Left lung (tissue), 4 donors: ENCODE measurements at regions not wholly inside any gene's neighbourhood (a gene's known extent, or its start where the extent isn't known, plus 50 kb on each side); places are given as distances from the start of the nearest gene placed in this dataset.
A peak's percentile ranks its signal among the peaks of the same experiment; 100 is the strongest.

Source experiments
- ATAC-seq: fragments of 200-7000 bp; cut with Tn5 transposase; one replicate; pipeline ENCODE4 v1.9.1; 2020; ENCODE audit warnings: moderate library complexity
- DNase-seq, 4 donors: peaks; one replicate each; pipeline ENCODE4 v3.0.0-alpha.2; 2013 to 2020
- H3K27ac ChIP-seq, 2 donors: fragments of 200-600 bp; sonication (generic) in 1 of 2; one replicate each; pipeline versions ENCODE4 v1.5.0 to v1.8.0; 2020 to 2021
- H3K27me3 ChIP-seq, 2 donors: fragments of 200-600 bp; sonication (generic) in 1 of 2; one replicate each; pipeline versions ENCODE4 v1.5.0 to v1.8.0; 2020 to 2021
- H3K36me3 ChIP-seq, 2 donors: fragments of 200-600 bp; sonication (generic) in 1 of 2; one replicate each; pipeline versions ENCODE4 v1.5.0 to v1.8.0; 2020 to 2021
- H3K4me1 ChIP-seq, 2 donors: fragments of 200-600 bp; one replicate each; pipeline ENCODE4 v1.8.0; 2021
- H3K4me3 ChIP-seq, 2 donors: fragments of 200-600 bp; sonication (generic) in 1 of 2; one replicate each; pipeline versions ENCODE4 v1.5.0 to v1.8.0; 2020 to 2021; ENCODE audit warnings: mild to moderate bottlenecking in 1 of 2
- H3K9me3 ChIP-seq, 2 donors: fragments of 200-600 bp; sonication (generic) in 1 of 2; one replicate each; pipeline versions ENCODE4 v1.5.0 to v1.8.0; 2020 to 2021
- CTCF ChIP-seq, 2 donors: fragments of 200-600 bp; sonication (generic) in 1 of 2; IDR thresholded peaks; one replicate each; pipeline versions ENCODE4 v1.5.0 to v1.8.0; 2021; ENCODE audit warnings: antibody characterized with exemption in 2 of 2
- intact Hi-C, 2 donors: fragments of 100-400 bp; cut with DNase I; formaldehyde crosslinking; loops; one replicate each; pipeline versions ENCODE4 v1.11.2 to v1.14.2; 2022
- donor health status: DM: no; HTN: yes; CAD: no.
- donor health status: DM: no; HTN: no; CAD: no.

GRCh38 chr4:3648195-3648594, 116.0 kb upstream of the LRPAP1 start:
- intact Hi-C loops: no loop called here

GRCh38 chr4:3647421-3647820, 115.2 kb upstream of the LRPAP1 start:
- Histone ChIP-seq H3K4me3 (no peak overlapping the region), H3K27me3 (peaks cover 0 to 83% of the 10 kb centered on the region in 2 donors), H3K4me1 (no peaks in the 10 kb centered on the region), H3K36me3 (no peaks in the 10 kb centered on the region), H3K27ac (no peak overlapping the region), H3K9me3 (no peaks in the 10 kb centered on the region)
- TF ChIP-seq CTCF (IDR thresholded peaks at IDR 0.05): no peak
- intact Hi-C loops: no loop called here
- no peak for ATAC-seq
- DNase-seq: no peak

More at GRCh38 chr4:3648195-3648594, 116.0 kb upstream of the LRPAP1 start:
- no peaks in the 10 kb centered on the region for H3K4me1 ChIP-seq
- H3K27me3 ChIP-seq: peaks cover 0 to 84% of the 10 kb centered on the region in 2 donors
- H3K4me3 ChIP-seq: no peak overlapping the region
- H3K27ac ChIP-seq: no peak overlapping the region
- H3K9me3 ChIP-seq: no peaks in the 10 kb centered on the region
- H3K36me3 ChIP-seq: no peaks in the 10 kb centered on the region
- ATAC-seq (no peak), DNase-seq (peak in 1 of 4 donors; percentile 72)
- TF ChIP-seq CTCF (IDR thresholded peaks at IDR 0.05): no peak

- no peak overlapping the region for H3K4me3 ChIP-seq
- DNase-seq (peak in 1 of 4 donors; percentile 71), ATAC-seq (no peak)
- no peak overlapping the region for H3K27ac ChIP-seq
- peaks cover 0 to 69% of the 10 kb centered on the region in 2 donors for H3K27me3 ChIP-seq
- intact Hi-C loops: no loop called here
- no peak for TF ChIP-seq CTCF (IDR thresholded peaks at IDR 0.05)
- no peaks in the 10 kb centered on the region for H3K9me3 ChIP-seq
- H3K36me3 ChIP-seq: no peaks in the 10 kb centered on the region
- H3K4me1 ChIP-seq: no peaks in the 10 kb centered on the region
Measured at GRCh38 chr4:3645711-3646679, 113.8 kb upstream of the LRPAP1 start.

- intact Hi-C loops: no loop called here
- H3K27ac ChIP-seq: no peak overlapping the region
- no peaks in the 10 kb centered on the region for H3K36me3 ChIP-seq
- TF ChIP-seq CTCF (IDR thresholded peaks at IDR 0.05): no peak
- H3K4me1 ChIP-seq: no peaks in the 10 kb centered on the region
- H3K4me3 ChIP-seq: no peak overlapping the region
- peaks cover 0 to 59% of the 10 kb centered on the region in 2 donors for H3K27me3 ChIP-seq
- DNase-seq (peak in 1 of 4 donors; percentile 74), ATAC-seq (peak; percentile 23)
- H3K9me3 ChIP-seq: no peaks in the 10 kb centered on the region
Measured at GRCh38 chr4:3644849-3645627, 112.8 kb upstream of the LRPAP1 start.
